Mucosa of gallbladder (tissue), 1 donor: ENCODE measurements at regions not wholly inside any gene's neighbourhood (a gene's known extent, or its start where the extent isn't known, plus 50 kb on each side); places are given as distances from the start of the nearest gene placed in this dataset.
"Not testable (repeated sequence)": the region's sequence is repeated elsewhere in the genome, so short reads cannot be mapped to it uniquely, and the experiment has no call there.

ENCODE experiments used
- DNase-seq: peaks from one replicate; pipeline ENCODE4 v3.0.0-alpha.2; 2020; ENCODE audit warnings: low spot score
- donor health status: DM: no; HTN: no; CAD: no.

DNA sequence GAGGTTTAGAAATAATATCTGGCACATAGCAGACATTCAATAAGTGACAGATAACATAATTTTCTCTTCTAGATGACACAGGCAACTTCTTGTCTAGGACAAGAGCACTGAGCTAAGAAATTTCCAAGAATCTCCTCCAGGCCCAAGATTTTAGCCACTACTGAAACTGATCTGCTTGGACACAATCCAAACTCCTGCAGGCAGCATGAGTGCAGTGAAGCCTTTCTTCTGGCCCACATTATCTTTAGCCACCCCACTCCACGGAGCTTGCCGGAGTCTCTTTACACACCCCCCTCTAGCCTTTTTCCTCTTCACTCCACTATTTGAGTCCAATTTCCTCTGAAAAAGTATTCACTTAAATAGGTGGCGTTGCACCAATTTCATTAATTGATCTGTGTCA is 142.9 kb upstream of the DUSP10 start:
- DNase-seq, result no peak

DNA sequence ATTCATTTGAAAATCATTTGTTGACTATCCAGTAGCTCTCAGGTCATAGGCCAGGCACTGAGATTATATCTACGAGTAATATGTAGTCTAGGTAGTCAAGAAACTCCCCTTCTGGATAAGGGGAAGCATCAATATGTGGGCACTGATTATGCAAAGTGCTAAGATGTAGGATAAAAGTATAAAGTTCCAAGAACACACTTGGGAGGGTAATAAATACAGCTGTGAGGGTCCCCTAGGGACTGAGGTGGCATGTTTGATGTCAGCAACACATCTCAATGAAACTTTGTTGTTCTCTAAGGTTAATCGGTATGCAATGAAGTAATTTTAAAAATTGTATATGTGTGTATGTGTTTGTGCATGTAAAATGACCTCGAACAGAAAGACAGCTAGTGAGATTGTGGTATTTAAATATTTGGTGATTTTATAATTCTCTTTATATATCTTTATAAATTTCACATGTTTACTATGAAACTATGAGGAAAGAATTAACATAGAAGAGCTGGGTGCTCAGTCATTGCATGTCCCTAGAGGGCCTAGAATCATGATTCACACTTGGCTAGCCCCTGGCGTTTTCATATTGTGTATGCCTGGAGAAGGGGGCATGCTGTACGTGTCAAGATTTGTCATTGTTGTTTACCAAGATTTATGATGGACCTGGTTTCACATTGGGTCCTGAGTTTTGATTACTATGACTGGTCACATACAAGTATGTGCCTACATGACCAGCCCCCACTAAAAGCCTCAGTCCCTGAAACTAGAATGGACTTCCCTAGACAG is 140.1 kb upstream of the DUSP10 start:
- DNase-seq, result no peak

DNA sequence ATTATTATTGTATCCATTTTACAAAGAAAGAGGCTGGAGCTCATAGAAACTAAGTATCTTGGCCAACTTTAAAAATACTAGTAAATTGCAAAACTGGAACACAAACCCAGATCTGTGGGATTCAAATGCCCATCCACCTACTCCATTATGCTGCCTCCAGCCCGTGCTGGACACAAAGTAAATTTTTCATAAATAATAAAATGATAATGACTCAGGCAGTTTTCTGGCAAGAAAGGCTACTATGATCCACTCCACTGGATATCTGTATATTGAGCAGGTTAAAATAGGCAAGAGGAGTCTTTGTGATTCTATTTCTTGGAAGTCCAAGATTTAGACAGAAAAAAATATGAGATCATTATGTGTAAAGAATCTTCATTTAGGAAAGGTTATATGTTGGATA is 138.3 kb upstream of the DUSP10 start:
- DNase-seq, result no peak

DNA sequence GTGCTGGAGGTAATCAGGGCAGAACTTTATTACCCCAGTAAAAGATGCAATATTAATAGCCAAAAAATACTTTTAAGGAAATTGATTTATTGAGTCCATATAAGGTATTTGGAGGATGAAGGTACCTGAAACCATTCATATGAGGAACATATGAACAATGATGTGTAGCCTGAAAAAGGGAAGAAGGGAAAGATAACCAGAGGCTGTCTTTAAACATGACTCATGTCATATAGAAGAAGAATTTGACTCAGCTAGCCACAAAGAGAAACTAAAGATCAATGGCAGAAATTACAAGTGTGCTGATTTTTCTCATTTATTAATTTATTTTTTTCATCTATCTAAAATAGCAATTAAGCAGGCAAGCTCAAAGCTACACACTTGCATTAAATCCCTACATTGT is 136.2 kb upstream of the DUSP10 start:
- no peak for DNase-seq

DNA sequence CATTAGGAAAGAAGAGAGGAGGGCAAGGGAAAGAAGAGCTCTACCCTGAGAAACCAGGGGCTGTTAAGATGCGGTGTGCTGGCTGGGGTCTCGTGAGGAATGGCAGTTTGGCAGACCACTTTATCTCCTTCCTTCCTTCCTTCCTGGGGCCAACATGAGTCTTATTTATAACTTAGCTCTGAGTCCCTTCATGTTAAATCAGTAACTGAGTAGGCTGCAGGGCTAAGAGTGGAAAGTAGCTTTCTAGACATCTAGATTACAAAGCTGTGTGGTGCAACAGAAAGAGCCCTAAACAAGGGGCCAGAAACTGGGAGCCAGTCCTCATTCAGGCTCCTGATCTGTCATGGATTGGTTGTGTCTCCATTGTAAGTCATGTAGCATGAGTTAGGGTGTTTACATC is 135.4 kb upstream of the DUSP10 start:
- no peak for DNase-seq

DNA sequence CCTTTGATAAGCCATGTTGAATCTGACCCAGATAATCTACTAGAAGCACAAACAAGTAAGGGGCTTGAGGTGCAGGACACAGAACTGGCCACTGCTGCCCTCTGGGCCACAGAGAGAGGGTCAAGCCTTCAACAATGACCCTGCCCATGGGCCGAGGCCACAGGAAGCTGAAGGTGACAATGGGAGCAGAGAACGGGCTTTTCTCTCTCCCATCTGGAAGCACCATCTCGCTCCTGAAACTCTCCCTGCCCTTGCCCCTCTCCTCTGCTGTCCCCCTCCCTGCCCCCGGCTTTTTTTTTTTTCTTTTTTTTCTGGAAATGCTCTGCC is 133.1 kb upstream of the DUSP10 start:
- no peak for DNase-seq

DNA sequence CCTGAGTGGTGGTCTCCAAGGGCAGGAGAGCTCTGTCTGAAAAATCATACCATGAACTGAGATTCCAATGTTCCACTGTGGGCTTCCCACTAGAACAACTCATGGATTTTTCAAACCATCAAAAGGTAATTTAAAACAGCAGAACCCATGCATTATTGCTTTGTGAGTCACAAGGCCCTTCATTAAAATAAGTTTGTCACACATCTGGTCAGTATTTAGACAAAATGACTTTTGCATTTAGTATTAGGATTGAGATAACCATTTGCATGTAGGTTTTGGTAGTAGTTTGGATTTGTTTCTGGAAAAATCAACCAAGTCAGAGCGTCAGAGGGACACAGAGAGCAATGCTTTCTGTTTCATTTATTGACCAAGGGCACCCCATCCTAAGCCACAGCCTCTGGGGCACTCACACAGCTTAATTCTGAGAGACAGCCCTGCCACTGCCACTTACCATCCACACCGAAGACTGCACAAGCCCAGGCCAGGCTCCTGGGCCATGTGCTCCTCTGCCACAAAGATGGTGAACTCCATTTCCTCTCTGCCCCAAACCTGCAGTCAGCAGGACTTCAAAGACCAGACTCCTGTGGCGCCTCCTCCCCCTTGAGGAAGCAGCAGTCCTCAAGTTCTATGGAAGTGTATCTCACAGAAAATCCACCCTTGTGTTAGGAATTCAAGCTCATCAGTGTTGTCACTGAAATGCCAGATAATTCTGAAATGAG is 132.6 kb upstream of the DUSP10 start:
- DNase-seq, result no peak

DNA sequence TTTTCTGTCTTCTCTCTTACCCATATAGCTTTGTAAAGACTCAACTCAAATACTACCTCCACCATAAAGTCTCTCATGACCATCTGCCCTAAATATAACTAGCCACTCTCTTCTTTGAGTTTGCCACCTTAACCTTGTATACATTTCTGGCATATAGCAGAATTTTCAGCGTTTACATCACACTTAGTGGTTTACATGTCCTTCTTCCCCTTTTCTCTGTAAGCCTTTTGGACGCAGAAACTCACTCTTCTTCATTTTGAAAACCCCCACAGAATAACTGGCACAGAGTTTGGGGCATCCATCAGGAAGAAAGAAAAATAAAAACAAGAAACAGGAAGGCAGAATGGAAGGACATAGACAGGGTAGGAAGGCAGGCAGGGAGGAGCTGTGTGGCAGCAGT is 131.8 kb upstream of the DUSP10 start:
- no peak for DNase-seq

DNA sequence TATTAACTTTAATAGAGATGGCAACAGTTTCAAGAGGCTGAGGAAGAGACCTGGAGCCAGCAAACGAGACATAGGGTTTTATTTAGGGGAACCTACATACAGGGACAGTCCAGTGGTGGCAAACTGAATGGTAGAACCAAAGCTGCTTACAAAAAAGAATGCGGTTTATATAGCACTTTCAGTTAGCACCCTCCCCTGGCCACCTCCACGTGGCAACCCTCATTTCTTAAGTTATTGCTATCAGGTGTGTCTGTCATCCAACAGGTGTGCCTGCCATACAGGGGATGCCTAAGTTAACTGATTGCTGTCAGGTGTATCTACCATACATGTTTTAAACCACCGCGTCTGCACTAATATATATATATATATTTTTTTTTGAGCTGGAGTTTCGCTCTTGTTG is 129.2 kb upstream of the DUSP10 start:
- DNase-seq, result no peak

DNA sequence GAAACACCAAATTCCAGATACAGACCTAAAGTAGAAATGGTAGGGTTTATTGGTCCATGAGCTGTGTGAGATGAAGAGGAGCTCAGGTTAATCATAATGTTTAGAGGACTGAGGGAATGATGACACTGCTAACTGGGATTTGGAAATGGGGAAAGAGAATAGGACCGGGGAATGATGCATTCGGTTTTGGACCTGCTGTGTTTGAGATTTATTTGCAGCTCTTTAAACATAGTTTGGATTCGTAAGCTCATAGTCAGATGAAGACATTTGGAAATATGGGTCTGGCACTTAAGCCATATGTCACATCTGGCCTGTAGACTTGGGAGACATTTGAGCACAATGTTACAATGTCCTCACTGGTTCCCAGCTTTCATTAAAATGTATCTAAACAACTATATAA is 127.9 kb upstream of the DUSP10 start:
- DNase-seq, result no peak

DNA sequence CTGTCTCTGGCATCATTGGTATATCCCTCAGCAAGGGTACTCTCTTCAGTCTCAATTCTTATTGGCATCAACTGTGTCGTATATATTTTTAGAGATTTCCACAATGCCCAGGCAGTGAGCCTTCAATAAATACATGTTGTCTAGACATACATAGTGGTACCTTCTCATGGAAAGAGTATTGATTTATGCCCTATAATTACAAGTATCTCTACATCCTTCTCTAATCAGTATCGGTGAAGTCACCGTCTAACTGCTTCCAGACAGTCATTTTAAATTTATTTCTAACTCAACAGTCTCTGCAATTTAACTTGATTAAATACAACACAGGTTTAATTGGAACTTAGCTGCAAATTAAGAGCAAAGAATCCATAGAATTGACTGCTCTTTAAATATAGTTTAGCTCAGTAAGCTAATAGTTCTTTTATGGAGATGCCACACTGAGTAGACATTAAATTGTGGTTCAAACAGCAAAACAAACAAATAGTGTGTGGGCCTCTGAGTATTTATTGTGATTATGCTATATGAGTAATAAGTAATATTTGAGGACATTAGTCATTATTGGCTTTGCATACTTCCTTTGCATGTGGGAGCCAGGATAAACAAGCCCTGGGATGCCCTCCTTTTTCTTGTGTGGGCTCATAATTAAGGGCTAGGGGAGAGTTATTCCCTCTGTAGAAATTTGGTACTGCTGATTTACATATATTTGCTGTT is 126.9 kb upstream of the DUSP10 start:
- no peak for DNase-seq

DNA sequence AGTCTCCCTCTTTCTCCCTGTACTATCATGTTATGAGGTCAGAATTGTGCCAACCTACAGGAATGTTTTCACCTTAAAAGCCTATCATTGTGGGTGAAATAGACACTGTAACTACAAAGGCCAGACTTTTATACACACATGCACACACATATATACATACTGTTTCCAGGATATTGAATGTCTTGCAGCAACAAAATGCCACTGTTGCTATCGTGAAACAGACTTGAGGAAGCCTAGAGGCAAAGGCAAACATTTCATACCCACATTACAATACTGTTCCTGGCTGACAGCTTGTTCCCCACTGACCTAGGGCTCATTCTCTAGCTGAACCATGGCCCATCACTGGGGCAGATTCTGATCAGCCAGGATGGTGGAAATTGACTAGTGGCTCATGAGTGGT is 125.1 kb upstream of the DUSP10 start:
- no peak for DNase-seq

DNA sequence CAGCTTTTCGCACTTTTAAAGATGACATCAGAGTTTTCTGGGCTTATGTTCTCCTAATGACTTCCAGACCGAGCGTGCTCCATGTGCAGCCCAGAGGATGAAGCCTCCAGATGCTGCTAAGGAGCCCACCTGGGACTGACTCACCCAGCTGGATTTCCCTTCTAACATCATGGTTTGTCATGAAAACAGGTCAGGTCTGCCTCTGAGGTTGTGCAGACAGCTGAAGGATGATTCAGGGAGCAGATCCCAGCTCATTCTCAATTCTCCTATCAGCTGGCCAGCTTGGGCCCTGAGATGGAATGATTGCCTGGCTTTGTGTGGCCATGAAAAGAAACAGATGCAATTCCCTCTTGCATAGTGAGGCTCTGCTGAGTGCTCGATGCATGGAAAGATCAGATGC is 123.9 kb upstream of the DUSP10 start:
- no peak for DNase-seq

DNA sequence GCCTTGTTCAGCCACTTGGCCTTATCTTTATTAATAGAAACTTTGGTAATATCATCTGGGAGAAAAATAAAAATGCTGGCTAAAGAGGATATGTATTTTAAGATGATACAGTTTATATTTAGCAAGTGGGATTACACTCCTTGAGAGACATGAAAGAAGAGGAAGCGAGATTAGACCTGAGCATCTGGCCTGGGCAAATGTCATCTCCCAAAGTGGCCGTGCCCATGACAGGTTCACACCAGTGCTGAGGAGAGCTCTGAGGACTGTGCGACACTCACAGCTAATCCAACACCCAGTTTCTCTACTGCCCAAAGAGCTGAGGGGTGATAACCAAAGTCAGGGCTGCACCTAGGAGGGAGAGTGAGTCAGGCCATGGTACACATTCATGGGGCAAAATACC is 121.7 kb upstream of the DUSP10 start:
- DNase-seq, result no peak

DNA sequence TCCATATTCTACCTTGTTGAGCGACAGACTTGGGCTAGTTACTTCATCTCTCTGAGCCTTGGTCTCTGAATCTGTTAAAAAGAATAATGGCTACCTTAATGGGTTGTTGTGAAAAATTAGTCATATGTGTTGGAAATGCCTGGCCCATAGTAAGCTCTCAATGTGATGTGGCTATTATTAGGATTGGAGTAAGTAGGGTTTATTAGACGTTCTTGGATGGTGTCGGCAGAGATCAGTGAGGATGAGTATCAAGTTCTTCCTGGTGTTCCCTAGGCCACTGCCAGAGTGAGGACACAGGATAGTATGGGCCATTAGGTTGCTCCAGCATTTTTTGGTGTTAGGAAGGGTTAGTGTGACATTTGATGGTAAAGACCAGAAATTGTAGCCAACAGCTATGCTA is 121.1 kb upstream of the DUSP10 start:
- no peak for DNase-seq

DNA sequence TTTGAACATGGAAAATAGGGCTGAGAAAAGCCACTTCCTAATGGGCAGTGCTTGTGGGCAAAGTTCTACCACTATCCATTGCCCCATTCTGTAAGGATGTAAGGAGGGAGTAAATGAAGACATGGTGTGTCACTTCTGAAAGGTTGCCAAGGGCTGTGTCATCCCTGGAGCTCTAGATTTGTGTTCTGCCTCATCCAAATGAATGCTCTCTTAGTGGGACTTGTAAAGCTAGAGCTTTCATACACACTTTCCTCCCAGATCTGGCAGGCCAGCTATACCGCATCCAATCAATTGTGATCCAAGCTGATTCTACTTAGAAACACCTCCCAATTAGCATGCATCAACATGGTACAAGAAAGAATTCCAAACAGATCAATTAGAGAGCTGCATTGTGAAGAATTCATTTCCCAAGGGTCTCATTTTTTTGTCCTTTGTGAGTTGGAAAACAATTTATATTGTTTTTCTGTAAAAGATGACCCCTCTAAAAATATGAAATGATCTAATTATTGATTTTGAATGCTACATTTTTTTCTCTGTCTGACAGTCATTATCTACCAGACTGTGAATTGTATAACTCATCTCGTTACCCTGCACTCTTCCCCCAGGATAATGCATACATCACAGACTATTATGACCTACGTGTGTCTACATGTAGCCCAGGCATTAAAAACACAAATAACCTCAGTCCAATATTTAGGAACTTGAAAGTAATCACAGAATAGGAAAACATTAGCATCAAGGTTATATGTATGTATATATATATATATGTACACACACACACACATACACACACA is 117.1 kb upstream of the DUSP10 start:
- no peak for DNase-seq

DNA sequence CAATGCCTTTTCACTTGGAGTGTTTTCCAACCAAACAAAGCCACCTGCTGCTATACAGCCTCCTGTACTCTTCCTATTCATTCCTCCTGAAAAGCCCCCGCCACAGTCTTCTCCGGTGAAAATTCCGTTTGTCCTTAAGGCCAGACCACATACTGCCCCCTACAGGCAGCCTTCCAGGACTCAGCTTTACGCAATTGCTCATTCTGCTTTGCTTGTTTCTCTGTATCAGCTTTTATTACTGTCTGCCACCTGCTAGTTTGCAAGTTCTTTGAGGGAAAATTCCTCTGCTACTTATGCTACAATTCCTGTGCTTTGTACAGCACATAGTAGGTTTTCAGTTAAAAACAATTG is 115.2 kb upstream of the DUSP10 start:
- not testable (repeated sequence) for DNase-seq

DNA sequence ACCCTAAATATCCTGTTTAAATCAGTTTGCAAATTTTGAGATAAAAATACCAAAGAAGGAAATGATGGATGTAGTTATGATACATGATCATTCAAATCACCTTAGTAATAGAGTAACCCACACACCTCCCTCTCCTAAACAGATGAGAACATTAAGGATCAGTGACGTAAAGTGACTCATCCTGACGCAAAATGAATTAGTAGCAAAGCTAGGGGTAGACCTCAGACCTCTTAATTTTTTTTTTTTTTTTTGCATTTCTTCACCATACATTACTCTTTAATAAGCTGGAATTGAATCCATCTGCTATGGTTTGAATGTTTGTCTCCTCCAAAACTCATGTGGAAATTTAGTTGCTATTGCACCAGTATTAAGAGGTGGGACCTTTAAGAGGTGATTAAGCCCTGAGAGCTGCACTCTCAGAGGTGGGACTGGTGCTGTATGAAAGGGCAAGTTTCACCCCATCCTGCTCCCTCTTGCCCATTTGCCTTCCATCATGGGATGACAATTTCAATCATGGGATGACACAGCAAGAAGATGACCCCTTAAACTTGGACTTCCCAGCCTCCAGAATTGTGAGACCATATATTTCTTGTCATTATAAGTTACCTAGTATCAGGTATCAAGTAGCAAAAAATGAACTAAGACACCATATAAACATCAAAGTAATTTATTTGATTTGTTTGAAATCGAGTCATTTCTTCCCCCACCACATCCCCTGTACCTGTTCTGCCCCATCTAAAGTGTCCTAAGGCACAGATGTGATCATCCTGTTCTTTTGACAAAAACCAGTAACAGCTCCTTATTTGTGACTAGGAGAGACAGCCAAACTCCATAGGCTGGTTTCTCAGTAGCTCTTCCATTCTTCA is 114.6 kb upstream of the DUSP10 start:
- no peak for DNase-seq

DNA sequence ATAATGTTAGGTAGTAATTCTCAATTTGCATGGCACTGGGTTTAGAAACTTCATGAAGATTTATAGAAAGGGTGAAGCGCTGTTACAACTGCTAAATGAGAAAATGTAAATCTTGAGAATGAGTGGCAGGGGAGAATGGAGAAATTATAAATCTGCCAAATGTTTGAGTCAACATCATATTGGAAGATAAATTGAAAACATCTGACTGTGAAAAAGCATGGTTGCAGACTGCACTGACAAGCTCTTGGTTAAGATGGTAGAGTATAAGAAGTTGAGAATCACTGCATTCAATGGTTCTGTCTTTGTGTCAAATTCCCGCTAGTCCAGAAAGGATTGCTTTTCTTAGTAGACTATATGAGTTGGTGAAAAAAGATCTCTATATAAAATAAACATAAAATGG is 113.3 kb upstream of the DUSP10 start:
- DNase-seq, result no peak

DNA sequence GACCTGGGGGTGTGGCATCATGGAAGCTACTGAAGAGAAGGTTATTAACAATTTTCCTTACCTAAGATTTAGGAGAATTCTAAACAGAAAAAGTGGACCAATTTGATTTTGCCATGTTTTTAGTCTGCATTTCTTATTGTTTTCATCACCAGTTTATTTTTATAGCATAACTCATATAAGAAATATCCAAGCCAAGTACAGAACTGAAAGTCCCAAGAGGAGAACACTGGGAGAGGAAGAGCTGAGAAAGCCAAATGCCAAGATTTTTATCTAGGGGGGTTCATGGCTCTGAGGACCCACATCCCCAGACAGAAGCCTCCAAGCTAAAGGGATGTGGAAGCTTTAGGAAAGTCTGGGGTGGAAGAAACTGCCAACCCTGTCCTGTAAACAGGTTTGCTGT is 109.4 kb upstream of the DUSP10 start:
- DNase-seq, result no peak

DNA sequence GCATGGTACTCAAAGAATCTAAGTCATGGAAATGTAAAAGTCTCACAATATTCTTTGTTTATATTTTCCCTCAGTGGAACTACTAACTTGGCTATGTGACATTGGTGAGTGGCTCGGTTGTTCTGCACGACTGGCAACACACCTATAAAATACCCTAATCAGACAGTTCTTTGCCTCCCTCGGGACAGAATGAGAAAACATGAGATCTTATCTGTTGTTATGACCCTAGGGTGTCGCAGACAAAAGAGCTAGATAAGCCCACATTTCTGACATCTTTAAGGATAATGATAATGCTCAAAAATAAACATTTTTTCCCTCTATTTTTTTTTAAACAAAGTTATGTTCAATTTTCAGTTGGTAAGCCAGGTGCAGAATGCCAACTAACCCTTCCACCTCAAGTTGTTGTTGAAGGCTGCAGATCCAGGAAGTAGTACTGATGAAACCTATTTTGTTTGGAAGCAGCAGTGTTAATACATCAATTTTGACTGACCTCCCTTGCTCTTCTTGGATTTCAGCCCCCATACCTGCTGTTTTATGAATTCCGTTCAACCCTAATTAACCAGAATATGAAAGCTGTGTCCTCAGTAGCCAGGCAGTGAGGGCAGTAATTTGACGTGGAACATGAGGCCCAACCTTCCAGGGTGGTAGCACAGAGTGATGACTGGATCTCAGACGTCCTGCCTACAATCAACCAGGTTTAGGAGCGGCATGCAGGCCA is 108.7 kb upstream of the DUSP10 start:
- DNase-seq, result no peak
